ENCODE measurements at regions not wholly inside any gene's neighbourhood (a gene's known extent, or its start where the extent isn't known, plus 50 kb on each side); places are given as distances from the start of the nearest gene placed in this dataset.

DNA sequence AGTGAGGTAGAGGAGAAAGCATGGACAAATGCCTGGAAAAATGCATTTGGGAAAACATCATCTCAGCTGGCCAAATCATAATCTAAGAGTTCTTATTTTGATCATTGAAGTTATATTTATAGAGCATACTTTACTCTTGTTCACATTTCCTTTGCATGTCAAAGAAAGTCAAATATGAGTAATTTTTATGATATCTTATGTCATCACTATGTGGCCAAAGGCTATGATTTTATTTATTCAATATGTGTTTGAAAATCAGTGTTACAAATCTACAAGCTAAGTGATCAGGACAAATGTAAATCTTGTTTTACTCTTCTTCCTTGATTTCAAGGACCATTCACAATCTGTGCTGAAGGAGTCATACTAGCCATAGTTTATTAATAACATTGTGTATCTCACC is 237.2 kb upstream of the DPH6 start:
- no peaks in the 10 kb centered on the region for H3K27me3 ChIP-seq (ENCODE audit: control insufficient read depth in 2 of 2, insufficient read depth in 1 of 2, low read length in 1 of 2)
- no peaks in the 10 kb centered on the region for H3K36me3 ChIP-seq (ENCODE audit: control insufficient read depth in 2 of 2, insufficient read depth in 2 of 2, low read length in 1 of 2)

DNA sequence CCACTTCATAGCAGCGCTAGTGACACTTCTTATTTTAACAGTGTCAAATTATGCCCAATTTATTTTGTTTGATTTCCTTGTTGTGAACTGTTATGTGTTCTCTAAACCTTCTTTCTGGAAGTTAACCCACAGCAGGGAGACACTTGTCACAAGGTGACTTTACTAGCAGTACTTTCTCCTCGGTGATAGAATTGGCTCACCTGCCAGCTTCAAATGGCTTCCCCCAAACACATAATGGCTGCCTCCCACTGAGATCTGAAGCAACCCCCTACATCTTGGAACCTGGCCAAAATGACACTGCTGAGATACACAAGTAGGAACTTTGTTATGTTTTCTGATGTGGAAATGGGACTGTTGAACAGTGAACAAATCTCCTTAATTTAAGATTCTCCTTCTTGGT is 238.8 kb upstream of the DPH6 start:
- 85% methylated on average over 2 of the region's 2 CpGs for WGBS
- Histone ChIP-seq H3K9me3 (ENCODE audit: control insufficient read depth in 2 of 2, insufficient read depth in 1 of 2, low read length in 1 of 2) (no peaks in the 10 kb centered on the region), H3K4me3 (ENCODE audit: low read length in 2 of 2) (no peak overlapping the region), H3K27ac (ENCODE audit: low read depth in 1 of 2, low read length in 1 of 2) (no peak overlapping the region), H3K36me3 (ENCODE audit: control insufficient read depth in 2 of 2, insufficient read depth in 2 of 2, low read length in 1 of 2) (no peaks in the 10 kb centered on the region), H3K4me1 (ENCODE audit: control insufficient read depth in 2 of 2, insufficient read depth in 2 of 2, low read length in 2 of 2) (no peaks in the 10 kb centered on the region), H3K27me3 (ENCODE audit: control insufficient read depth in 2 of 2, insufficient read depth in 1 of 2, low read length in 1 of 2) (no peaks in the 10 kb centered on the region)
- DNase-seq (ENCODE audit: low read depth in 6 of 9, low spot score in 9 of 9): no peak

More for the DNA sequence above, 237.2 kb upstream of the DPH6 start:
- no peak overlapping the region for H3K27ac ChIP-seq (ENCODE audit: low read depth in 1 of 2, low read length in 1 of 2)
- H3K4me3 ChIP-seq (ENCODE audit: low read length in 2 of 2): no peak overlapping the region
- no peak for DNase-seq (ENCODE audit: low read depth in 6 of 9, low spot score in 9 of 9)
- H3K9me3 ChIP-seq (ENCODE audit: control insufficient read depth in 2 of 2, insufficient read depth in 1 of 2, low read length in 1 of 2): no peaks in the 10 kb centered on the region
- no peaks in the 10 kb centered on the region for H3K4me1 ChIP-seq (ENCODE audit: control insufficient read depth in 2 of 2, insufficient read depth in 2 of 2, low read length in 2 of 2)

DNA sequence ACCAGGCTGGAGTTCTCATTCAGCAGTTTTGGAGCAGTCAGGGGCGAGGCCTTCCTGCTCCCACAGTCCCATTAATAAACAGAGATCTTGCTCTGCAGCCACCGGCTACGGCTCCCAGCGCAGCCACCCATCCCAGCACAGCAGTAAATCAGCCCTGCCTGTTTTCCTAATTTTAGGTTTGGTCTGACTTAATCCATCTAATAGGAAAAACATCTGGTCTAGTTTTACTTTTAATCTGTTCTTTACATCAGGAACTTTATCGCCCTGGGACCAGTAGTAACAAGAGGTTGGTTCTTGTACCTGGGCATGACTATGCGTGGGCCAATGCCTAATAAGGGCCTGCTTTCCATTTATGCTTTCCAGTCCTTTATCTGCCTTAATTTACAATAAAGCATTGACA is 264.0 kb upstream of the DPH6 start:
- 92% methylated on average over 6 of the region's 6 CpGs for WGBS
- H3K9me3 ChIP-seq (ENCODE audit: control insufficient read depth in 2 of 2, insufficient read depth in 1 of 2, low read length in 1 of 2): no peaks in the 10 kb centered on the region
- no peaks in the 10 kb centered on the region for H3K36me3 ChIP-seq (ENCODE audit: control insufficient read depth in 2 of 2, insufficient read depth in 2 of 2, low read length in 1 of 2)
- no peak overlapping the region for H3K4me3 ChIP-seq (ENCODE audit: low read length in 2 of 2)
- no peaks in the 10 kb centered on the region for H3K27me3 ChIP-seq (ENCODE audit: control insufficient read depth in 2 of 2, insufficient read depth in 1 of 2, low read length in 1 of 2)
- no peak for DNase-seq (ENCODE audit: low read depth in 6 of 9, low spot score in 9 of 9)
- no peaks in the 10 kb centered on the region for H3K4me1 ChIP-seq (ENCODE audit: control insufficient read depth in 2 of 2, insufficient read depth in 2 of 2, low read length in 2 of 2)
- H3K27ac ChIP-seq (ENCODE audit: low read depth in 1 of 2, low read length in 1 of 2): no peak overlapping the region

DNA sequence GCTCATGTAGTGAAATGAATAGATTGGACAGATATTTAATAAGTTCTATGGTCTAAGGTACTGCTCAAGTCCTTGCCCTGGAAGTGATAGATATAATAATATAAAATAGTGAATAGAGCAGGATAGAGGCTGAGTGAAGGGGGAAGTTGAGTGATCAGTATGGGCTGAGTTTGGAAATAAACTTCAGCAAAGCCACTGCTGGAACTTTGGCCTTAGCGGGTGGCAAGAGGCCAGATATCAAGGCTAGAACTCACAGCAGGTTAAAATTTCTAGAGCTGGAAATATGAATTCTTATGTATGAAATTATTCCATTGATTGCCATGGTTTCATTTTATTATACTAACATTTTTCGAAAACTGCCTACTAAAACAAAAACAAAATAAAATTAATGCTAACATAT is 267.6 kb upstream of the DPH6 start:
- H3K4me1 ChIP-seq (ENCODE audit: control insufficient read depth in 2 of 2, insufficient read depth in 2 of 2, low read length in 2 of 2): no peaks in the 10 kb centered on the region
- 98% methylated on average over 2 of the region's 2 CpGs for WGBS

DNA sequence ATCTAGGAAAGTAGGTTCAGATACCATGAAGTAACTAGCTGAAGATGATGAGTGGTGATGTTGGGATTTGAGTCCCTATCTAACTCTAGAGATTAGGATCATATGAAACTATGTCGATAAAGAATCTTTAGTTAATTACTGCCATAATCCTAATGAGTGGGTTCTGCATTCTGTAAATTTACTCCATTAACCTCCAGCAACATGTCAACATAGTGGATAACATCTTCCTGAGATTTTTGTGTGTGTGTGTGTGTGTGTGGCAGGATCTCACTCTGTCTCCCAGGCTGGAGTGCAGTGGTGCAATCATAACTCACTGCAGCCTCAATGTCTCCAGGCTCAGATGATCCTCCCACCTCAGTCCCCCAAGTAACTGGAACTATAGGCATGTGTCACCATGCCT is 272.9 kb upstream of the DPH6 start:
- Histone ChIP-seq H3K4me3 (ENCODE audit: low read length in 2 of 2) (no peak overlapping the region), H3K27me3 (ENCODE audit: control insufficient read depth in 2 of 2, insufficient read depth in 1 of 2, low read length in 1 of 2) (no peaks in the 10 kb centered on the region), H3K36me3 (ENCODE audit: control insufficient read depth in 2 of 2, insufficient read depth in 2 of 2, low read length in 1 of 2) (no peaks in the 10 kb centered on the region), H3K4me1 (ENCODE audit: control insufficient read depth in 2 of 2, insufficient read depth in 2 of 2, low read length in 2 of 2) (no peaks in the 10 kb centered on the region), H3K9me3 (ENCODE audit: control insufficient read depth in 2 of 2, insufficient read depth in 1 of 2, low read length in 1 of 2) (no peaks in the 10 kb centered on the region), H3K27ac (ENCODE audit: low read depth in 1 of 2, low read length in 1 of 2) (no peak overlapping the region)
- no peak for DNase-seq (ENCODE audit: low read depth in 6 of 9, low spot score in 9 of 9)
- 98% methylated on average over 1 of the region's 1 CpG for WGBS

More for the DNA sequence above, 267.6 kb upstream of the DPH6 start:
- Histone ChIP-seq H3K4me3 (ENCODE audit: low read length in 2 of 2) (no peak overlapping the region), H3K27me3 (ENCODE audit: control insufficient read depth in 2 of 2, insufficient read depth in 1 of 2, low read length in 1 of 2) (no peaks in the 10 kb centered on the region), H3K27ac (ENCODE audit: low read depth in 1 of 2, low read length in 1 of 2) (no peak overlapping the region), H3K36me3 (ENCODE audit: control insufficient read depth in 2 of 2, insufficient read depth in 2 of 2, low read length in 1 of 2) (no peaks in the 10 kb centered on the region), H3K9me3 (ENCODE audit: control insufficient read depth in 2 of 2, insufficient read depth in 1 of 2, low read length in 1 of 2) (no peaks in the 10 kb centered on the region)
- DNase-seq (ENCODE audit: low read depth in 6 of 9, low spot score in 9 of 9): no peak

DNA sequence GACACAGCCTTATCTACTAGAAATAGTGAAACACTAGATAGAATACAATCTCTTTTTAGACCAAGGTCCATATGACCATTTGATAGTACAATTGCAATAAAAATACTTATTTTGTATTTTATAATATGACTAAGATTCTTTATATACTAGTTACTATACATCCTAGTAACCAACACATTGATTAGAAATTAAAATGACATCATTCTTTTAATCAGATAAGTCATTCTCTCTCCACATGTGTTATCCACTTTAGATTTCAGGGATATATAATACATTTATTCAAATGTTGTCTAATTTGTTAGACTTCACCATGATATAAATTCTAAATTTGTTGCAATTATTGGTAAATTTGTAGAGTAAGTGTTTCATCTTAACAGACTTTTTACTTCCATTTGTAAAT is 276.2 kb upstream of the DPH6 start:
- Histone ChIP-seq H3K27ac (ENCODE audit: low read depth in 1 of 2, low read length in 1 of 2) (no peak overlapping the region), H3K4me1 (ENCODE audit: control insufficient read depth in 2 of 2, insufficient read depth in 2 of 2, low read length in 2 of 2) (no peaks in the 10 kb centered on the region), H3K4me3 (ENCODE audit: low read length in 2 of 2) (no peak overlapping the region), H3K27me3 (ENCODE audit: control insufficient read depth in 2 of 2, insufficient read depth in 1 of 2, low read length in 1 of 2) (no peaks in the 10 kb centered on the region), H3K9me3 (ENCODE audit: control insufficient read depth in 2 of 2, insufficient read depth in 1 of 2, low read length in 1 of 2) (no peaks in the 10 kb centered on the region), H3K36me3 (ENCODE audit: control insufficient read depth in 2 of 2, insufficient read depth in 2 of 2, low read length in 1 of 2) (no peaks in the 10 kb centered on the region)
- no peak for DNase-seq (ENCODE audit: low read depth in 6 of 9, low spot score in 9 of 9)

DNA sequence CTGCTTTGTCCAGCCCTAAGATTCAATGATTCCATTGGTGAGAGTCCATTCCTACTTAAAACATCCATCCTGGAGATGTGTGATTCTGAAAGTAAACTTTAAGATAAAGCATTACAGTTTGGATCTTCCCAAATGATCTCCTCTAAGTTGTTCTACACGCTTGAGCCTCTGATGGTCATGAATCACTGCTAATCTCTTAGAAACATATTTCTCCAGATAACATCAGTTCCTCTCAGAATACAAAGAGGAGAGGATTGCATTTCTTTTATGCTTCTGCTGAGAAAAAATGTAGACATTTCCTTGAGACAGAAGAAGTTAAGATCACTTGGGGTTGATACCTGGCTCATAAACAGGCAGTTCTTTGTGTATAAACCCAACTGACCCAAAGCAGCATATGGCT is 281.2 kb upstream of the DPH6 start:
- H3K9me3 ChIP-seq (ENCODE audit: control insufficient read depth in 2 of 2, insufficient read depth in 1 of 2, low read length in 1 of 2): no peaks in the 10 kb centered on the region
- H3K4me1 ChIP-seq (ENCODE audit: control insufficient read depth in 2 of 2, insufficient read depth in 2 of 2, low read length in 2 of 2): no peaks in the 10 kb centered on the region
- DNase-seq (ENCODE audit: low read depth in 6 of 9, low spot score in 9 of 9): no peak
- no peaks in the 10 kb centered on the region for H3K36me3 ChIP-seq (ENCODE audit: control insufficient read depth in 2 of 2, insufficient read depth in 2 of 2, low read length in 1 of 2)
- 3% methylated on average over 1 of the region's 1 CpG for WGBS
- no peak overlapping the region for H3K4me3 ChIP-seq (ENCODE audit: low read length in 2 of 2)
- H3K27me3 ChIP-seq (ENCODE audit: control insufficient read depth in 2 of 2, insufficient read depth in 1 of 2, low read length in 1 of 2): no peaks in the 10 kb centered on the region
- no peak overlapping the region for H3K27ac ChIP-seq (ENCODE audit: low read depth in 1 of 2, low read length in 1 of 2)

DNA sequence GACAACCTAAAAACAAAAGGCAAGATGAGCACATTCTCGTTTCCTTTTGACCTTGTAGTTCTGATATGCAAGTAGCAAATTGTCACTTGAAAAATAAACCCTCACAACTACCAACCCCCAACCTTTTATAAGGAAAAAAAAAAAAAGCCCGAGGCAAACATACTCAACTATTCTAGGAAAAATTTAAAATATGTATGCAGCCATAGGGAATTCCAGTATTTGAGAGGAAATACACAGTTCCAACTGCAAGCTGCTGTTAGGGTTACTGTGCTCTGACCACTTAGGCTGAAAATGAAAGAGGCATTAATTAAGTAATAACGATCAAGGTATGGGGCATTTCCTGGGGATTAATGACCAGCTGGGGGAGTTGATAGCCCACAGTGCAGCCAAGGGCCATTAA is 281.9 kb upstream of the DPH6 start:
- no peak overlapping the region for H3K4me3 ChIP-seq (ENCODE audit: low read length in 2 of 2)
- no peak overlapping the region for H3K27ac ChIP-seq (ENCODE audit: low read depth in 1 of 2, low read length in 1 of 2)
- DNase-seq (ENCODE audit: low read depth in 6 of 9, low spot score in 9 of 9): no peak
- no peaks in the 10 kb centered on the region for H3K36me3 ChIP-seq (ENCODE audit: control insufficient read depth in 2 of 2, insufficient read depth in 2 of 2, low read length in 1 of 2)
- H3K27me3 ChIP-seq (ENCODE audit: control insufficient read depth in 2 of 2, insufficient read depth in 1 of 2, low read length in 1 of 2): no peaks in the 10 kb centered on the region
- no peaks in the 10 kb centered on the region for H3K9me3 ChIP-seq (ENCODE audit: control insufficient read depth in 2 of 2, insufficient read depth in 1 of 2, low read length in 1 of 2)
- WGBS: 55% methylated on average over 3 of the region's 3 CpGs
- H3K4me1 ChIP-seq (ENCODE audit: control insufficient read depth in 2 of 2, insufficient read depth in 2 of 2, low read length in 2 of 2): no peaks in the 10 kb centered on the region

DNA sequence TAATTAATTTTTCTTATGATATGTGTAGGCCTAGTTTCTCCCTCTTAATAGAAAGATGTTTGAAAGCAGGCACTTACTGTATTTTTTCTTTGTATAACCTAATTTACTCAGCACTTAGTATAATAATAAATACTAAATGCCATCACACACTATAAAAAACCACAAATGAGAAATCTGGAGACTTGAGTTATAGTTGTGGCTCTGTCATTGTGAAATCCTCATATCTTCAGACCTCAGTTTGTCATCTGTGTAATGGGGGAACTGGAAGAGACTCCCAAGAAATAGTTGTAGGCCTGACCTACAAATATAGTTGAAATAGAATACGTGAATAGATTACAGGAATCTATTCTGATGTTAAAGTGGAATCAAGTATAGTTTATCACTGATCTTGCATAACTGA is 287.6 kb upstream of the DPH6 start:
- WGBS: 78% methylated on average over 1 of the region's 1 CpG
- Histone ChIP-seq H3K4me1 (ENCODE audit: control insufficient read depth in 2 of 2, insufficient read depth in 2 of 2, low read length in 2 of 2) (no peaks in the 10 kb centered on the region), H3K27ac (ENCODE audit: low read depth in 1 of 2, low read length in 1 of 2) (no peak overlapping the region), H3K36me3 (ENCODE audit: control insufficient read depth in 2 of 2, insufficient read depth in 2 of 2, low read length in 1 of 2) (no peaks in the 10 kb centered on the region), H3K4me3 (ENCODE audit: low read length in 2 of 2) (no peak overlapping the region), H3K27me3 (ENCODE audit: control insufficient read depth in 2 of 2, insufficient read depth in 1 of 2, low read length in 1 of 2) (no peaks in the 10 kb centered on the region), H3K9me3 (ENCODE audit: control insufficient read depth in 2 of 2, insufficient read depth in 1 of 2, low read length in 1 of 2) (no peaks in the 10 kb centered on the region)
- DNase-seq (ENCODE audit: low read depth in 6 of 9, low spot score in 9 of 9): no peak

DNA sequence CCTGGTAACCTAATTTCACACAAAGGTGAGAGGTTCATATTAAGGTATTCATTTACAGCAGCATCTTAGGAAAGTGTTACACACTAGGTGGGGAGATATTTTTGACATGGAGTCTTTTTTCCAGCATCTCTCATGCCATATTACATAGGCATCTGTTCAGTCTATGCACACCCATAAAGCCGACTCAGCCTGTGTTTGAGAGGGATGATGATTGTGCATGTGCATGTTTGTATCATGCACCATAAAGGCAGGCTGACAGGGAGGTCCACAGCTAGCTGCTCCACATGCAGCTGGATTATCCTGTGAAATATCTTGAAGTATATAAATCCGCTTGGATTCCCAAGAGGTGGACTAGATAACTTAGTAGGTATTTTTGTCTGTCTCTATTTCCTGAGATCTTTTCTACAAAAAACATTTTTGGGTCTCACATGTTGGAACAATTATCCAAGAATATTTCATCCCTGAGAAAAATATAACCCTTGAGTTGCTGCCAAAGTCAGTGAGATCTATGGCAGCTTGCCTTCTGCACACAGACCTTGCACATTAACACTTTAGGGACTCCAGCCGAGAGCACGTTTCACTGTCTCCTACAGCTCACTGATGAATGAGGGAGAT is 288.4 kb upstream of the DPH6 start:
- no peak for DNase-seq (ENCODE audit: low read depth in 6 of 9, low spot score in 9 of 9)
- no peaks in the 10 kb centered on the region for H3K4me1 ChIP-seq (ENCODE audit: control insufficient read depth in 2 of 2, insufficient read depth in 2 of 2, low read length in 2 of 2)
- 91% methylated on average over 4 of the region's 4 CpGs for WGBS

More for the DNA sequence above, 288.4 kb upstream of the DPH6 start:
- no peaks in the 10 kb centered on the region for H3K36me3 ChIP-seq (ENCODE audit: control insufficient read depth in 2 of 2, insufficient read depth in 2 of 2, low read length in 1 of 2)
- no peak overlapping the region for H3K27ac ChIP-seq (ENCODE audit: low read depth in 1 of 2, low read length in 1 of 2)
- no peaks in the 10 kb centered on the region for H3K9me3 ChIP-seq (ENCODE audit: control insufficient read depth in 2 of 2, insufficient read depth in 1 of 2, low read length in 1 of 2)
- no peak overlapping the region for H3K4me3 ChIP-seq (ENCODE audit: low read length in 2 of 2)
- no peaks in the 10 kb centered on the region for H3K27me3 ChIP-seq (ENCODE audit: control insufficient read depth in 2 of 2, insufficient read depth in 1 of 2, low read length in 1 of 2)
